GM12865 (cell line): ENCODE measurements at regions not wholly inside any gene's neighbourhood (a gene's known extent, or its start where the extent isn't known, plus 50 kb on each side); places are given as distances from the start of the nearest gene placed in this dataset.

Source experiments
- DNase-seq: peaks from one replicate; pipeline ENCODE4 v3.0.0; 2010; ENCODE audit warnings: low read depth
- H3K4me3 ChIP-seq: 2 replicates; pipeline ENCODE4 v1.5.1; 2011; ENCODE audit warnings: mild to moderate bottlenecking, low read depth, low read length, control low read depth
- TF ChIP-seq, protein P1 (sequence below): IDR thresholded peaks from 2 replicates; pipeline ENCODE4 v1.5.1; 2011; ENCODE audit warnings: low read length, control low read depth, low read depth, inconsistent platforms; ENCODE audit not compliant: insufficient read depth; ENCODE audit errors: missing control alignments

DNA sequence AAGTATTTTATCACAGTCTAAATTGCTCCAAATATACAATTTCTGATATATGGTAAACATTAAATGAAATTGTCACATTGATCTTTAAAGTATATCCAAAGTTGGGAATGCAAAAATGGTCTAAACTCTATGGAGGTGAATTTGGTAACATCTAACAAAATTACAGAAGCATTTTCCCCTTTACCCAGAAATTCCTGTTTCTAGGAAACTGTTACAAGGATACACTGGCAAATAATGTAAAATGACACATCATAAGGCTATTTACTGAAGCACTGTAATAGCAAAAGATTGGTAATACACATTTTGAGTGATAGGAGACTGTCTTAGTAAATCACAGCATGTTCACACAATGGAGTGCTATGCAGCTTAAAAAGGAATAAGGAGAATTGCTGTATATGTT, 50.0 kb upstream of the SLCO2A1 start:
- no peak overlapping the region for H3K4me3 ChIP-seq

More for the DNA sequence above, 50.0 kb upstream of the SLCO2A1 start:
- TF ChIP-seq, protein P1, sequence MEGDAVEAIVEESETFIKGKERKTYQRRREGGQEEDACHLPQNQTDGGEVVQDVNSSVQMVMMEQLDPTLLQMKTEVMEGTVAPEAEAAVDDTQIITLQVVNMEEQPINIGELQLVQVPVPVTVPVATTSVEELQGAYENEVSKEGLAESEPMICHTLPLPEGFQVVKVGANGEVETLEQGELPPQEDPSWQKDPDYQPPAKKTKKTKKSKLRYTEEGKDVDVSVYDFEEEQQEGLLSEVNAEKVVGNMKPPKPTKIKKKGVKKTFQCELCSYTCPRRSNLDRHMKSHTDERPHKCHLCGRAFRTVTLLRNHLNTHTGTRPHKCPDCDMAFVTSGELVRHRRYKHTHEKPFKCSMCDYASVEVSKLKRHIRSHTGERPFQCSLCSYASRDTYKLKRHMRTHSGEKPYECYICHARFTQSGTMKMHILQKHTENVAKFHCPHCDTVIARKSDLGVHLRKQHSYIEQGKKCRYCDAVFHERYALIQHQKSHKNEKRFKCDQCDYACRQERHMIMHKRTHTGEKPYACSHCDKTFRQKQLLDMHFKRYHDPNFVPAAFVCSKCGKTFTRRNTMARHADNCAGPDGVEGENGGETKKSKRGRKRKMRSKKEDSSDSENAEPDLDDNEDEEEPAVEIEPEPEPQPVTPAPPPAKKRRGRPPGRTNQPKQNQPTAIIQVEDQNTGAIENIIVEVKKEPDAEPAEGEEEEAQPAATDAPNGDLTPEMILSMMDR: no peak
- no peak for DNase-seq
